GM19240 (cell line): ENCODE measurements at regions not wholly inside any gene's neighbourhood (a gene's known extent, or its start where the extent isn't known, plus 50 kb on each side); places are given as distances from the start of the nearest gene placed in this dataset.
"Not testable (repeated sequence)": the region's sequence is repeated elsewhere in the genome, so short reads cannot be mapped to it uniquely, and the experiment has no call there.

Experiments
- DNase-seq: peaks from one replicate; pipeline ENCODE4 v3.0.0; 2011; ENCODE audit warnings: low spot score; ENCODE audit not compliant: insufficient read length

DNA sequence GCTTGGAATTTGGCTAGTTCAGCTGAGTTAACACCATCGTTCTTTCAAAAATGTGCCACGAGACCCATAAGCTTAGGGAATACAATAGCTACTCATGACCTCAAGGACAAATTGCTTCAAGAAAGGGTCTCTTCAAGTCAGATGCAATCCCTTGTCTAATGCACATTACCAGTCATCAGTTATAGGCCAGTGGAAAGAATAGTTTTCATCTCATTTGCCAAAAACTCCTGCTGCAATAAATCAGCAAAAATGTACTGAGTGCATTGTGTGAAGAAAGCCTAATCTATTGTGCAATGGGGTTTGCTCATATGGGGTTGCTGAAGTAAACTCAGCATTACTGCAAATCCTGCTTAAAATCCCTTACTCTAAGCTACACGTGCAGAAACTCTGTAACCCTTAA is 208.3 kb upstream of the NBEA start:
- no peak for DNase-seq

DNA sequence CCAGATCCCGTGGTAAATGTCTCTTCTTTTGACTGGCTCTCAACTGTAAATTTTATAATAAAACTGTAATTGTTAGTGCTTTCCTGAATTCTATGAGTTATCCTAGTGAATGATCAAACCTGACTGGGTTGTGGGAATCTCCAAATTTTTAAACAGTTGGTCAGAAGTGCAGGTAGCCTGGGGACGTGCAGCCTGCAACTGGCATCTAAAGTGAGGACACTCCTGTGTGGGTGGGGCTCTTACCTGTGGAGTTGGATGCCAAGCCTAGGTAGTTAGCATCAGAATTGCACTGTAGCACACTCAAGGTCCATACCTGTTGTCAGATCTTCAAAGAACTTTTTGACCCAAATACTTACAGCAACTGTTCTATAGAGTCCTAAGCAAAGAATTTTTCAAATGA is 207.1 kb upstream of the NBEA start:
- DNase-seq, result no peak

GRCh38 chr13:34738254-34738992 is 203.6 kb upstream of the NBEA start:
- no peak for DNase-seq

DNA sequence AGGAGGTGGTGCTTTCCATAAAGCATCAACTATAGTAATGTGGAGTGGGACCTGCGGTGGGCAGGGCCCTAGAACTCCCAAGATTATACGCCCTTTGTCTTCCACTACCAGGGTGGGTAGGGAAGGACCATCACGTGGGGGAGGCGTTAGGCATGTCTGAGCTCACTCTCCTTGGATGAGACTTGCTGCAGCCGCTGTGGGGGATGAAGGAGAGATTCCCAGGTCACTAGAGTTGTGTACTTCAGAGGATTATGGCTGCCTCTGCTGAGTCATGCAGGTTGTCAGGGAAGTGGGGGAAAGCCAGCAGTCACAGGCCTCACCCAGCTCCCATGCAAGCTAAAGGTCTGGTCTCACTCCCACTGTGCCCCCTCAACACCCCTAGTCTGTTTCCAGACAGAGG is 195.0 kb upstream of the NBEA start:
- DNase-seq, result not testable (repeated sequence)

GRCh38 chr13:34747507-34747906 is 194.6 kb upstream of the NBEA start:
- no peak for DNase-seq

DNA sequence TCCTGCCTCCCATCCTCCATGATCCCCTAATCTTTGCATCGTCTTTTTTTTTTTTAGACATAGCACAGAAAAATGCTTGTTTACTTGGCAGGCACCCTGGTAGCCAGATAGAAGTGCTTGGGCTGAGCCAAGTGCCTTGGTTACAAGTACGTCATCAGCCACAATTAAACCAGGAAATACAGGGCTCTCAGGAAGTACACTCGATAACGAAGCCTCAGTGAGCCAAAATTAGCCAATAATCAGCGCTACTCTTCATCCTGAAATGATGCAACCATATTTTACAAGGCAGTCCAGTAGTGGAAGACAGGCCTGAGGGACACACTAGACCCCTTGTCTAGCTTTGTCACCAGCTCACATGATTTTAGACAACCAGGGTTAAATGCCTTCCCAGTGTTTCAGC is 194.0 kb upstream of the NBEA start:
- DNase-seq, result no peak

DNA sequence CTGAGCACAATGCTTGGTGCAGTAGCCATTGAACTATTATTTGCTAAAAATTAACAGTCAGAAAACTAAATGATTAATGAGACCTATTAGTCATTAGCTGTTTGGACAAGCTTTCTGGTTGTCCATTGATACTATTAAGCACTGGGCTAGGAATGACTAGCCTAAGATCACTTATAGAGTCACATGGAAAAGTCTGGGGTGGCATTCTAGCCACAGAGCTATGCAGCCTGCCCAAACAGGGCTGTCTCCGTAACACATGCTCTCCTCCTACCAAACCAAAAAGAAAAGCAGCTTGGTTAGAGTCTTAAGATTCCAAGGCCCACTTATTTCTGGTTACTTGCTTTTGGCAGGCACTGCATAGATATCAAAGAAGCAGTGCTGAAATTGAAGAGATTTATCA is 193.5 kb upstream of the NBEA start:
- DNase-seq, result no peak

DNA sequence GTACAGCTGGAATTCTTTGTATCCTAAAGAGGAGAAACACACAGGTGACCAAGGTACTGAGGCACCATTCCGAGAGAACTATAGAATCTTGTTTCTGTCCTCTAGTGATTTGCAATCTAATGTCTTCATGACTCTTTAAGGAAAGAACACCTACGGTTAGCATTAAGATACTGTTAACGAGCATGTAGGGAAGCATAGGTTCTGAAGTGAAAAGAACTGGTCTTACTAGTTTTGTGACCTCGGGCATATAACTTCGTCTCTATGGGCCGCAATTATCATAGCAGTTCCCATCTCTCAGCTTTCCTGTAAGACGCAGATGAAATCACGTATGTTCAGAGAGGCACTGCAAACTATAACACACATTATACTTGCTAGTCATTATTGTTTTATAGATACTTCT is 193.0 kb upstream of the NBEA start:
- no peak for DNase-seq

- no peak for DNase-seq
These were observed 191.8 kb upstream of the NBEA start for GRCh38 chr13:34750078-34750931.

- no peak for DNase-seq
These were observed 191.0 kb upstream of the NBEA start for GRCh38 chr13:34751044-34751443.

- no peak for DNase-seq
These were observed 190.6 kb upstream of the NBEA start for GRCh38 chr13:34751492-34751891.

- DNase-seq, result no peak
These were observed 189.6 kb upstream of the NBEA start for GRCh38 chr13:34752283-34752960.

DNA sequence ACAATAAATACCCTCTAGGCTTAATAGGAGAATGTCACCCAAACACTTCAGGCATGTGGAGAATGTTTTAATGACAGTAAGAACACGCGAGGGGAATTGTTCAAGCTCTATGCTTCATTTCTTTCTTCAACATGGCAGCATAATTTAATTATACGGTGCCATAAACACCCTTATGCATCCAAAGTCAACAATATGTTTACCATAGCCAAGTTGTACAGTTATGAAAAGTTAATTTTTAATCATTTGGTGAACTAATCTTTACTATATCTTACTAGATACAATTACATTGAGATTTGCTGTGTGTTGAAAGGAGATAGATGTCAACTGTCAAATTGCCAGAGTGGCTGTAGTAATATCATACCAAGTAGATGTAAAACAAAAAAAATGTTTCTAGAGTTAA is 185.9 kb upstream of the NBEA start:
- no peak for DNase-seq

DNA sequence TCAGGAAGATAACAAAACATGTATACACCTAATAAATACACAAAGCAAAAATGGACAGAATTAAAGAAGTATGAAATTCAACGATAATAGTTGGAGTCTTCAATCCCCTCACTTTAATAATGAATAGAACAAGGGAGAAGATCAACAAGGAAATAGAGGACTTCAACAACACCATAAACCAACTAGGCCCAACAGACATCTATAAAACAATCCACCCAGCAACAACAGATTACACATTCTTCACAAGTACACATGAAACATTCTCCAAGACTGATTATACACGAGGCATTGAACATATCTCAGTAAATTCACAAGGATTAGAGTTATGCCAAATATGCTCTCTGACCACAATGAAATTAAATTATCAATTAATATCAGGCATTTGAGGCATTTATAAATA is 185.5 kb upstream of the NBEA start:
- no peak for DNase-seq

- no peak for DNase-seq
These were observed 184.6 kb upstream of the NBEA start for GRCh38 chr13:34757441-34757840.

GRCh38 chr13:34758628-34759027 is 183.4 kb upstream of the NBEA start:
- no peak for DNase-seq

GRCh38 chr13:34762312-34762711 is 179.8 kb upstream of the NBEA start:
- DNase-seq, result no peak

- no peak for DNase-seq
These were observed 177.8 kb upstream of the NBEA start for GRCh38 chr13:34764246-34764645.

- no peak for DNase-seq
These were observed 176.5 kb upstream of the NBEA start for GRCh38 chr13:34765446-34766180.

GRCh38 chr13:34767778-34768177 is 174.3 kb upstream of the NBEA start:
- no peak for DNase-seq

GRCh38 chr13:34772206-34772605 is 169.9 kb upstream of the NBEA start:
- no peak for DNase-seq

DNA sequence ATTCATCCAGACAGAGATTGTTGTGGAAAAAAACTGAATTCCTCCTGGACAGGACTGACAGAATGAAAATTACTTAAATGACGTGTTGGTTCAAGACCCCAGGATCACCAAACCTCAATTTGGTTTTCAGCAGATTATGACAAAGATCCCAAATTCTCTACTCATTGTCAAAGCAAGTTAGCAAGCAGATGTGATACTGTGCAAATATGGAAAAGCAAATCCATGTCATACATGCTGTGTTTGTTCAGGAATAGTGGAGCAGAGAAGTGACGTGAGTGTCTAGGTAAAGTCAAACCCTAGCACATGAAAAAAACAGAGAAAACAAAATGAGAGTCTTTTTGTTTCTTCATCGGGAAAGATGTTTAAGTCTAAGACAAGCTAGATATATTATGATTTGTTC is 169.2 kb upstream of the NBEA start:
- no peak for DNase-seq
